Breast epithelium (tissue), 3 donors: ENCODE measurements at regions not wholly inside any gene's neighbourhood (a gene's known extent, or its start where the extent isn't known, plus 50 kb on each side); places are given as distances from the start of the nearest gene placed in this dataset.

Experiments used
- CTCF ChIP-seq, 3 donors: fragments of 450-650 bp; IDR thresholded peaks; one replicate each; pipeline ENCODE4 v1.5.1; 2016 to 2017; ENCODE audit warnings: antibody characterized with exemption in 3 of 3, mild to moderate bottlenecking in 3 of 3, moderate library complexity in 3 of 3
- POLR2A ChIP-seq: fragments of 450-650 bp; IDR thresholded peaks from one replicate; pipeline ENCODE4 v1.6.1; 2016; ENCODE audit warnings: antibody characterized with exemption, mild to moderate bottlenecking, moderate library complexity
- POLR2AphosphoS5 ChIP-seq, 3 donors: sonication (generic); formaldehyde crosslinking; IDR thresholded peaks; one replicate each; pipeline ENCODE4 v1.6.1; 2017; ENCODE audit warnings: antibody characterized with exemption in 3 of 3

DNA sequence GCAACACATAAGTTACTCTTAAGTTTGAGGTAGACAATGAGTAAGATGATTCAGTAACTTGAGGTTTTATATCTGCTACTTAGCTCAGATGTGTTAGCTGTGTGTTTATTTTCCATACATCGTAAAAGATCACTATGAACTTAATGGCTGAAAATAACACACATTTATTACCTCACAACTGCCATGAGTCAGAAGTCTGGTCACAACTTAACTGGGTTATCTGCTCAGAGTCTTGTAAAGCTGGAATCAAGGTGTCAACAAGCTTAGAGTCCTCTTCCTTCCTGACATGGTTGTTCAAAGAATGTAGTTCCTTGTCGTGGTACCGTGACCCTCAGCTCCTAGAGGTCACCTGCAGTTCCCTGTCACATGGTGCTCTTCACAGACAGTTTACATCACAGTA, 204.9 kb upstream of the MAGEB2 start:
- no peak for TF ChIP-seq CTCF (IDR thresholded peaks at IDR 0.05)
- no peak for TF ChIP-seq POLR2AphosphoS5 (IDR thresholded peaks at IDR 0.05)
- TF ChIP-seq POLR2A, result no peak
